Jurkat, Clone E6-1 (cell line): ENCODE measurements at regions not wholly inside any gene's neighbourhood (a gene's known extent, or its start where the extent isn't known, plus 50 kb on each side); places are given as distances from the start of the nearest gene placed in this dataset.
"Not testable (repeated sequence)": the region's sequence is repeated elsewhere in the genome, so short reads cannot be mapped to it uniquely, and the experiment has no call there.

Experiments
- DNase-seq: peaks from one replicate; pipeline ENCODE4 v3.0.0-alpha.2; 2011; ENCODE audit warnings: low read depth, low spot score
- H3K4me3 ChIP-seq: 2 replicates; pipeline ENCODE4 v1.5.1; 2011; ENCODE audit warnings: mild to moderate bottlenecking, low read length, control low read depth, moderate library complexity

- H3K4me3 ChIP-seq: no peak overlapping the region
- DNase-seq: no peak
Measured at GRCh38 chrX:3550871-3551270, 162.6 kb downstream of the PRKX start.

- no peak for DNase-seq
- H3K4me3 ChIP-seq: no peak overlapping the region
Measured at GRCh38 chrX:3550160-3550751, 163.2 kb downstream of the PRKX start.

GRCh38 chrX:3549411-3549911 is 164.0 kb downstream of the PRKX start:
- H3K4me3 ChIP-seq: no peak overlapping the region
- DNase-seq: no peak

- no peak overlapping the region for H3K4me3 ChIP-seq
- DNase-seq: no peak
Measured at GRCh38 chrX:3548765-3549391, 164.6 kb downstream of the PRKX start.

GRCh38 chrX:3545901-3546300 is 167.5 kb downstream of the PRKX start:
- no peak for DNase-seq
- H3K4me3 ChIP-seq: no peak overlapping the region

GRCh38 chrX:3541336-3541735 is 172.1 kb downstream of the PRKX start:
- DNase-seq: no peak
- no peak overlapping the region for H3K4me3 ChIP-seq

- no peak overlapping the region for H3K4me3 ChIP-seq
- no peak for DNase-seq
Measured at GRCh38 chrX:3540105-3540504, 173.3 kb downstream of the PRKX start.

GRCh38 chrX:3532581-3533085 is 180.8 kb downstream of the PRKX start:
- H3K4me3 ChIP-seq: no peak overlapping the region
- DNase-seq: no peak

- not testable (repeated sequence) for H3K4me3 ChIP-seq, DNase-seq
Measured at GRCh38 chrX:3531435-3531834, 182.0 kb downstream of the PRKX start.

GRCh38 chrX:3529466-3530010 is 183.1 kb upstream of the MXRA5 start:
- no peak overlapping the region for H3K4me3 ChIP-seq
- DNase-seq: no peak

GRCh38 chrX:3527811-3528210 is 181.4 kb upstream of the MXRA5 start:
- DNase-seq: no peak
- no peak overlapping the region for H3K4me3 ChIP-seq

GRCh38 chrX:3527166-3527565 is 180.7 kb upstream of the MXRA5 start:
- H3K4me3 ChIP-seq: no peak overlapping the region
- no peak for DNase-seq

GRCh38 chrX:3526731-3527130 is 180.3 kb upstream of the MXRA5 start:
- DNase-seq: no peak
- no peak overlapping the region for H3K4me3 ChIP-seq

- no peak overlapping the region for H3K4me3 ChIP-seq
- no peak for DNase-seq
Measured at GRCh38 chrX:3526071-3526470, 179.6 kb upstream of the MXRA5 start.

GRCh38 chrX:3522101-3522650 is 175.7 kb upstream of the MXRA5 start:
- no peak overlapping the region for H3K4me3 ChIP-seq
- DNase-seq: no peak

GRCh38 chrX:3521396-3521795 is 174.9 kb upstream of the MXRA5 start:
- no peak for DNase-seq
- no peak overlapping the region for H3K4me3 ChIP-seq

- DNase-seq: no peak
Measured at GRCh38 chrX:3520982-3521381, 174.5 kb upstream of the MXRA5 start.

GRCh38 chrX:3520458-3520857 is 174.0 kb upstream of the MXRA5 start:
- no peak for DNase-seq
- H3K4me3 ChIP-seq: no peak overlapping the region

More at GRCh38 chrX:3520982-3521381, 174.5 kb upstream of the MXRA5 start:
- no peak overlapping the region for H3K4me3 ChIP-seq

- not testable (repeated sequence) for DNase-seq, H3K4me3 ChIP-seq
Measured at GRCh38 chrX:3519384-3519783, 172.9 kb upstream of the MXRA5 start.

- H3K4me3 ChIP-seq: no peak overlapping the region
- no peak for DNase-seq
Measured at GRCh38 chrX:3518870-3519269, 172.4 kb upstream of the MXRA5 start.
